Type B pancreatic cell (in vitro differentiated cells): ENCODE measurements at regions not wholly inside any gene's neighbourhood (a gene's known extent, or its start where the extent isn't known, plus 50 kb on each side); places are given as distances from the start of the nearest gene placed in this dataset.

Experiments
- DNase-seq: peaks from one replicate; pipeline ENCODE4 v3.0.0; 2021; ENCODE audit warnings: mixed read lengths; ENCODE audit not compliant: unreplicated experiment; ENCODE audit errors: extremely low spot score
- H3K27ac Mint-ChIP-seq: 2 replicates; pipeline ENCODE4 v1.8.0; 2021; ENCODE audit warnings: mild to moderate bottlenecking, mixed read lengths
- H3K27me3 Mint-ChIP-seq: 2 replicates; pipeline ENCODE4 v1.8.0; 2021; ENCODE audit warnings: mixed read lengths
- H3K36me3 Mint-ChIP-seq: 2 replicates; pipeline ENCODE4 v1.8.0; 2021; ENCODE audit warnings: mixed read lengths
- H3K4me1 Mint-ChIP-seq: one replicate; pipeline ENCODE4 v1.8.0; 2021; ENCODE audit warnings: mixed read lengths; ENCODE audit not compliant: unreplicated experiment
- H3K4me3 Mint-ChIP-seq: 2 replicates; pipeline ENCODE4 v1.8.0; 2021; ENCODE audit warnings: mild to moderate bottlenecking, mixed read lengths
- H3K9me3 Mint-ChIP-seq: 2 replicates; pipeline ENCODE4 v1.8.0; 2021; ENCODE audit warnings: mixed read lengths
- CTCF ChIP-seq: fragments of 200-600 bp; sonication (generic); conservative IDR thresholded peaks from 2 replicates; pipeline ENCODE4 v1.5.0; 2021; ENCODE audit warnings: antibody characterized with exemption, mild to moderate bottlenecking

DNA sequence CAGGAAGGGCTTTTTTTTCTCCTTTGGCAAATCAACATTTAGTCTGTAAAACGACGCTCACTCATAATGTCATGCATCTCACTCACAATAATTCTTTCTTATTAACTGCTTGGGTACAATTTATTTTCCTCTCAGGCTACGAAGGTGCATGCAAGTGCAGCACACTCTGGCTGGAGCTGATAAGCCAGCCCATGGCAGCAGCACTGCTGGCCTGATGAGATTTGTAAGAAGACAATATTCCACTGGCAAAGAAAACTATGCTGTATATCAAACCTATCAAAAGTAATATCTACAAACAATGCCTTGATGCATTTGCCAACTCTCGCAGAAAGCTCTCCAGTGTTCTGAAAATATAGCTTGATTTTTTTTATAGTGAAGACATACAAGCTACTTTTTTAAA is 170.0 kb upstream of the PHF14 start:
- Mint-ChIP-seq H3K27ac (no peak overlapping the region), H3K9me3 (no peaks in the 10 kb centered on the region), H3K27me3 (no peaks in the 10 kb centered on the region), H3K36me3 (no peaks in the 10 kb centered on the region), H3K4me1 (no peaks in the 10 kb centered on the region), H3K4me3 (no peak overlapping the region)
- no peak for TF ChIP-seq CTCF
- DNase-seq = no peak

GRCh38 chr7:10804770-10805169 is 168.9 kb upstream of the PHF14 start:
- no peak overlapping the region for H3K4me3 Mint-ChIP-seq
- no peaks in the 10 kb centered on the region for H3K36me3 Mint-ChIP-seq
- no peaks in the 10 kb centered on the region for H3K9me3 Mint-ChIP-seq
- no peak for TF ChIP-seq CTCF
- H3K27ac Mint-ChIP-seq = no peak overlapping the region
- no peaks in the 10 kb centered on the region for H3K4me1 Mint-ChIP-seq
- DNase-seq = no peak
- no peaks in the 10 kb centered on the region for H3K27me3 Mint-ChIP-seq

DNA sequence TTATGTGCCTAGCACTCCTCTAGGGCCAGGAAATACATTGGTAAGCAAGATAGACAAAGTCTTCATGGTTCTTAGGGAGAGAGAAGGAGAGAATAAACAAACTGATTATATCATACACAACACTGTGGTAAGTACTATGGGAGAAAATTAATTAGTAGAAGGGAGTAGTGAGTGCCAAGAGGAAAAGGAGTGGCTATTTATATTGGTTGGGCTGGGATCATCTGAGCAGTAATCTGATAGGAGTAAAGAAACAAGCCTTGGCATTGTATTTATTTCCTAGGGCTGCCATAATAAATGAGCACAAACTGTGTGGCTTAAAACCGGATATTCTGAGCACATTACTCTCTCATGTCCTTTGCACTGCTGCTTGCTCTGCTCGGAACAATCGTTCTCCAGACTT is 158.1 kb upstream of the PHF14 start:
- no peak for DNase-seq
- Mint-ChIP-seq H3K4me3 (no peak overlapping the region), H3K36me3 (no peaks in the 10 kb centered on the region), H3K27ac (no peak overlapping the region), H3K9me3 (no peaks in the 10 kb centered on the region), H3K27me3 (no peaks in the 10 kb centered on the region), H3K4me1 (no peaks in the 10 kb centered on the region)
- no peak for TF ChIP-seq CTCF

DNA sequence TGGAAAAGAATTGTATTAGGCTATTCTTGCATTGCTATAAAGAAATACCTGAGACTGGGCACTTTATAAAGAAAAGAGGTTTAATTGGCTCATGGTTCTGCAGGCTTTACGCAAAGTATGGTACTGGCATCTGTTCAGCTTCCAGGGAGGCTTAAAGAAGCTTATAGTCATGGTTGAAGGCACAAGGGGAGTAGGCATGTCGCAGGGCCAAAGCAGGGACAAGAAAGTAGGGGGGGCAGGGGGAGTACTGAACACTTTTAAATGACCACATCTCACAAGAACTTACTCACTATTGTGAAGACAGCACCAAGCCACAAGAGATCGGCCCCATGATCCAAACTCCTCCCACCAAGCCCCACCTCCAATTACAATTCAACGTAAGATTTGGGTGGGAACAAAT is 152.5 kb upstream of the PHF14 start:
- no peak for DNase-seq
- Mint-ChIP-seq H3K4me3 (no peak overlapping the region), H3K4me1 (no peaks in the 10 kb centered on the region), H3K36me3 (no peaks in the 10 kb centered on the region), H3K27ac (no peak overlapping the region), H3K27me3 (peaks cover 2% of the 10 kb centered on the region), H3K9me3 (no peaks in the 10 kb centered on the region)
- no peak for TF ChIP-seq CTCF

DNA sequence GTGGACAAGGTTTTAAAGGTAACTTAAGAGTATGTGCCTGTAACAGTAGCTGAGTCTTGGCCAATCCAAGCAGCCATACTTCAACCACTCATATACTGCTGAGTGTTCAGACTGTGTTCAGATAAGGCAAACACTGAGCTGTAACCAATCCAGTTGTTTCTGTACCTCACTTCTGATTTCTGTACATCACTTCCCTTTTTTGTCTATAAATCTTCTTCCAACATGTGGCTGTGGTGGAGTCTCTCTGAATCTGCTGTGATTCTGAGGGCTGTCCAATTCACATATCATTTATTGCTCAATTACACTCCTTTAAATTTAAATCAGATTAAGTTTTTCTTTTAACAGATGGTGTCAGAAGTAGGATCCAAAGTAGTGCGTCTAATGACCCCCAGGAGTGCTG is 149.5 kb upstream of the PHF14 start:
- DNase-seq = no peak
- H3K27ac Mint-ChIP-seq = no peak overlapping the region
- no peaks in the 10 kb centered on the region for H3K9me3 Mint-ChIP-seq
- no peaks in the 10 kb centered on the region for H3K4me1 Mint-ChIP-seq
- no peak overlapping the region for H3K4me3 Mint-ChIP-seq
- no peaks in the 10 kb centered on the region for H3K36me3 Mint-ChIP-seq
- H3K27me3 Mint-ChIP-seq = peaks cover 2% of the 10 kb centered on the region
- no peak for TF ChIP-seq CTCF

- no peak for DNase-seq
- H3K4me3 Mint-ChIP-seq = no peak overlapping the region
- H3K27ac Mint-ChIP-seq = no peak overlapping the region
- H3K4me1 Mint-ChIP-seq = no peaks in the 10 kb centered on the region
- no peaks in the 10 kb centered on the region for H3K9me3 Mint-ChIP-seq
- peaks cover 3% of the 10 kb centered on the region for H3K27me3 Mint-ChIP-seq
- no peak for TF ChIP-seq CTCF
- H3K36me3 Mint-ChIP-seq = no peaks in the 10 kb centered on the region
Measured at GRCh38 chr7:10838228-10838627, 135.4 kb upstream of the PHF14 start.
